Smooth muscle cell (in vitro differentiated cells): ENCODE measurements at regions not wholly inside any gene's neighbourhood (a gene's known extent, or its start where the extent isn't known, plus 50 kb on each side); places are given as distances from the start of the nearest gene placed in this dataset.

Source experiments
- DNase-seq: peaks from one replicate; lab custom pipeline; 2025; ENCODE audit not compliant: unreplicated experiment; lab: John Stamatoyannopoulos, UW
- H2AFZ ChIP-seq: fragments of 200-600 bp; sonication (generic); 2 replicates; pipeline ENCODE4 v1.6.0; 2016; ENCODE audit warnings: antibody characterized with exemption, low read depth, mild to moderate bottlenecking
- H3F3A ChIP-seq: fragments of 200-600 bp; sonication (generic); 2 replicates; pipeline ENCODE4 v1.6.0; 2017; ENCODE audit warnings: antibody characterized with exemption, low read depth
- H3K27ac ChIP-seq: fragments of 200-600 bp; sonication (generic); 2 replicates; pipeline ENCODE4 v1.5.1; 2016; ENCODE audit warnings: low read depth, mild to moderate bottlenecking
- H3K27me3 ChIP-seq: fragments of 200-600 bp; sonication (generic); 2 replicates; pipeline ENCODE4 v1.6.1; 2016; ENCODE audit warnings: low read depth, mild to moderate bottlenecking
- H3K36me3 ChIP-seq: fragments of 200-600 bp; sonication (generic); 2 replicates; pipeline ENCODE4 v1.5.1; 2016; ENCODE audit warnings: low read depth
- H3K4me1 ChIP-seq: fragments of 200-600 bp; sonication (generic); 2 replicates; pipeline ENCODE4 v1.5.1; 2016; ENCODE audit warnings: low read depth
- H3K4me2 ChIP-seq: fragments of 200-600 bp; sonication (generic); 2 replicates; pipeline ENCODE4 v1.6.0; 2016; ENCODE audit warnings: mild to moderate bottlenecking
- H3K4me3 ChIP-seq: fragments of 200-600 bp; sonication (generic); 2 replicates; pipeline ENCODE4 v1.5.1; 2016; ENCODE audit warnings: mild to moderate bottlenecking
- H3K79me2 ChIP-seq: fragments of 200-600 bp; sonication (generic); 2 replicates; pipeline ENCODE4 v1.6.0; 2016; ENCODE audit warnings: low read depth, mild to moderate bottlenecking
- H3K9ac ChIP-seq: fragments of 200-600 bp; sonication (generic); 2 replicates; pipeline ENCODE4 v1.6.0; 2016; ENCODE audit warnings: low read depth
- H3K9me3 ChIP-seq: fragments of 200-600 bp; sonication (generic); replicated peaks from 2 replicates; pipeline ENCODE4 v1.5.1; 2016; ENCODE audit warnings: low read depth
- H4K20me1 ChIP-seq: fragments of 200-600 bp; sonication (generic); 2 replicates; pipeline ENCODE4 v1.6.0; 2016; ENCODE audit warnings: low read depth
- WGBS: methylation state at CpG from one replicate; pipeline ENCODE4 v1.1.7; 2016; ENCODE audit warnings: low lambda C conversion rate; 5-methylcytosine and 5-hydroxymethylcytosine counted together
- TF ChIP-seq, protein P1 (sequence below): fragments of 200-600 bp; sonication (generic); IDR thresholded peaks from 2 replicates; pipeline ENCODE4 v1.5.1; 2017; ENCODE audit warnings: borderline replicate concordance, mild to moderate bottlenecking, antibody characterized with exemption; ENCODE audit not compliant: insufficient read depth, poor library complexity, severe bottlenecking

DNA sequence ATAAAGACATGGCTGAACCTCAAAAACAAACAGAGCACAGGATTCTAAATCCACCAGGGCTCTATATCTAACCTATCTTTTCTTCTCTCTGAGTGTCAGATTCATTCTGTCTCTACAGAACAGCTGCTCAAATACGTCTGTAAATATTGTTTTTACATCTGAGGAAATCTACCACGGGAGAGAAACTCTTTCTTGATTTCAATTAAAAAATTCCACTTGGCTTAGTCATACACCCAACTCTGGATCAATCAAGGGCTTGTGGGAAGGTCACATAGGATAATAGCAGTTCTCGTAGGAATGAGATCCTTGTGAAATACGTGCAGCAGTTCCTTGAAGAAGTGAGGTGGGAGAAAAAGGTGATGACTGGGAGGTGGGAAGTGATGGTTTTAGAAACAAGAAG is 1355.7 kb upstream of the ADGRL2 start:
- no peak overlapping the region for H3K4me2 ChIP-seq
- H4K20me1 ChIP-seq, result no peaks in the 10 kb centered on the region
- H3K9ac ChIP-seq, result no peak overlapping the region
- 57% methylated on average over 4 of the region's 4 CpGs for WGBS
- H3F3A ChIP-seq, result no peaks in the 10 kb centered on the region
- no peaks in the 10 kb centered on the region for H3K27me3 ChIP-seq
- no peak for DNase-seq
- H3K9me3 ChIP-seq, result no peaks in the 10 kb centered on the region
- no peak overlapping the region for H3K4me3 ChIP-seq
- H3K4me1 ChIP-seq, result no peaks in the 10 kb centered on the region
- H3K79me2 ChIP-seq, result no peaks in the 10 kb centered on the region
- H2AFZ ChIP-seq, result no peak overlapping the region
- TF ChIP-seq, protein P1, sequence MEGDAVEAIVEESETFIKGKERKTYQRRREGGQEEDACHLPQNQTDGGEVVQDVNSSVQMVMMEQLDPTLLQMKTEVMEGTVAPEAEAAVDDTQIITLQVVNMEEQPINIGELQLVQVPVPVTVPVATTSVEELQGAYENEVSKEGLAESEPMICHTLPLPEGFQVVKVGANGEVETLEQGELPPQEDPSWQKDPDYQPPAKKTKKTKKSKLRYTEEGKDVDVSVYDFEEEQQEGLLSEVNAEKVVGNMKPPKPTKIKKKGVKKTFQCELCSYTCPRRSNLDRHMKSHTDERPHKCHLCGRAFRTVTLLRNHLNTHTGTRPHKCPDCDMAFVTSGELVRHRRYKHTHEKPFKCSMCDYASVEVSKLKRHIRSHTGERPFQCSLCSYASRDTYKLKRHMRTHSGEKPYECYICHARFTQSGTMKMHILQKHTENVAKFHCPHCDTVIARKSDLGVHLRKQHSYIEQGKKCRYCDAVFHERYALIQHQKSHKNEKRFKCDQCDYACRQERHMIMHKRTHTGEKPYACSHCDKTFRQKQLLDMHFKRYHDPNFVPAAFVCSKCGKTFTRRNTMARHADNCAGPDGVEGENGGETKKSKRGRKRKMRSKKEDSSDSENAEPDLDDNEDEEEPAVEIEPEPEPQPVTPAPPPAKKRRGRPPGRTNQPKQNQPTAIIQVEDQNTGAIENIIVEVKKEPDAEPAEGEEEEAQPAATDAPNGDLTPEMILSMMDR, result no peak
- no peaks in the 10 kb centered on the region for H3K36me3 ChIP-seq
- H3K27ac ChIP-seq, result no peak overlapping the region

DNA sequence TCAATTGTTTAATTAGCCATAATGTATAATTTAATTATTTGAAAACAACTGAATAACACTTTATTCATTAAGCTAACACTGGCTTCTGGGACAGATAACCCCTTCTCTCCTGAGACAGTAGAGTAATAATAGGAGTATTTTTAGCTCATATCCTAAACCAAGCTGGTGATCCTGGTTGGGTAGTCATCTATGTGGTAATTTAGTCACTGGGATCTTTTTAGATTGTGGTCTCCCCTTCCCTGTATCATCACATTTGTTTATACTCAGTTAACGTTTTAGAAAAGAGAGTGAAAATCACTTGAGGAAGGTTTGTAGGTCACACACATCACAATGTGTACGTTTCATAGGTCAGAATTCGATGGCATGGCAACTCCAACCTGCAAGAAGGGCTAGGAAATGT is 1356.6 kb upstream of the ADGRL2 start:
- no peaks in the 10 kb centered on the region for H3K9me3 ChIP-seq
- no peaks in the 10 kb centered on the region for H3K79me2 ChIP-seq
- 86% methylated on average over 3 of the region's 3 CpGs for WGBS
- H3K4me3 ChIP-seq, result no peak overlapping the region
- TF ChIP-seq, protein P1, result no peak
- H3K4me1 ChIP-seq, result no peaks in the 10 kb centered on the region
- H3K36me3 ChIP-seq, result no peaks in the 10 kb centered on the region
- no peaks in the 10 kb centered on the region for H3F3A ChIP-seq
- H4K20me1 ChIP-seq, result no peaks in the 10 kb centered on the region
- H3K27me3 ChIP-seq, result no peaks in the 10 kb centered on the region
- H3K4me2 ChIP-seq, result no peak overlapping the region
- no peak for DNase-seq
- no peak overlapping the region for H3K27ac ChIP-seq
- no peak overlapping the region for H2AFZ ChIP-seq
- no peak overlapping the region for H3K9ac ChIP-seq

DNA sequence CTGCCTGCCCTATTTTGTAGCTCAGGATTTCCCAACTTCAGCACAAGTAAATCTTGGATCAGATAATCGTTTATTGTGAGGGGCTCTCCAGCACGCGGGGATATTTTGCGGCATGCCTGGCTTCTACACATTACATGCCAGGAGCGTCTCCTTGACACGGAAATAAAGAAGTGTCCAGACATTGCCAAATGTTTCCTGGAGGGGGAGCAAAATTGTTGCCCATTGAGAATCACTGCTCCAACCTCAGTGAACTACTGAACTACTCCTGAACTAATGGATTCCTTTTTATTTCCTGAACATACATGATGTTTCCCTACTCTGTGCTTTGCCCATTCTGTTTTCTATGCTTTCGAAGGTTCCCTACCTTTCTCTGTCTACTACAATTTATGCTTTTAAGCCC is 1359.1 kb upstream of the ADGRL2 start:
- Histone ChIP-seq H3K9me3 (no peaks in the 10 kb centered on the region), H2AFZ (no peak overlapping the region), H3K79me2 (no peaks in the 10 kb centered on the region), H3K36me3 (no peaks in the 10 kb centered on the region), H4K20me1 (no peaks in the 10 kb centered on the region), H3K27me3 (no peaks in the 10 kb centered on the region), H3K27ac (no peak overlapping the region), H3K4me2 (no peak overlapping the region), H3F3A (no peaks in the 10 kb centered on the region), H3K4me3 (no peak overlapping the region), H3K9ac (no peak overlapping the region), H3K4me1 (no peaks in the 10 kb centered on the region)
- whole genome bisulfite sequencing, result 81% methylated on average over 7 of the region's 7 CpGs
- DNase-seq, result no peak
- TF ChIP-seq, protein P1, result no peak

DNA sequence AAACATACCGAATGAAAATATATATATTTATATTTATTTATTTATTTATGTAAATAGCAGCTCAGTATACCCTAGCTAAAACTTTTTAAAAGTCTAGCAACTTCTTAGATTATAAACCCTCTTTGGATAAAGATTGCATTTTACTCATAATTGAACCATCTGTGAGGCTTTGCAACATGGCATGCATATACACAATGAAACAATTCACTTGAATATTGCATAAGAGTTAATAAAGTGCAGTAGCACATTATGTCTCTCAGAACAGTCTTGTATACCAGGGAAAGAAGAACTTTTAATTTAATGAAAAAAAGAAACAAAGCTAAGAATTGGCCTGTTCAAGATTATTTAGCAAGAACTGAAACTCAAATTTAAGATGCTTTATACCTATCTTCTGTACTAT is 1363.9 kb upstream of the ADGRL2 start:
- Histone ChIP-seq H3K9ac (no peak overlapping the region), H3K36me3 (no peaks in the 10 kb centered on the region), H3K27me3 (no peaks in the 10 kb centered on the region), H3K27ac (no peak overlapping the region), H3K4me2 (no peak overlapping the region), H3K4me3 (no peak overlapping the region), H3K79me2 (no peaks in the 10 kb centered on the region), H3K4me1 (no peaks in the 10 kb centered on the region), H4K20me1 (no peaks in the 10 kb centered on the region), H3F3A (no peaks in the 10 kb centered on the region), H2AFZ (no peak overlapping the region), H3K9me3 (no peaks in the 10 kb centered on the region)
- WGBS, result 100% methylated on average over 1 of the region's 1 CpG
- no peak for DNase-seq
- TF ChIP-seq, protein P1, result no peak
